GM18519 (cell line): ENCODE measurements at regions not wholly inside any gene's neighbourhood (a gene's known extent, or its start where the extent isn't known, plus 50 kb on each side); places are given as distances from the start of the nearest gene placed in this dataset.

Experiments used
- ATAC-seq: cut with Tn5 transposase; IDR thresholded peaks from one replicate; pipeline ENCODE4 v1.9.1; 2021; ENCODE audit warnings: mild to moderate bottlenecking, moderate library complexity; ENCODE audit not compliant: unreplicated experiment, low FRiP score

GRCh38 chr15:95497634-95498033 lies 832.9 kb upstream of the NR2F2 start:
- no peak for ATAC-seq

- ATAC-seq, result no peak
Observed at GRCh38 chr15:95498961-95499360, 831.5 kb upstream of the NR2F2 start.

GRCh38 chr15:95499397-95499796 lies 831.1 kb upstream of the NR2F2 start:
- ATAC-seq, result no peak

- no peak for ATAC-seq
Observed at GRCh38 chr15:95501865-95502264, 828.6 kb upstream of the NR2F2 start.

DNA sequence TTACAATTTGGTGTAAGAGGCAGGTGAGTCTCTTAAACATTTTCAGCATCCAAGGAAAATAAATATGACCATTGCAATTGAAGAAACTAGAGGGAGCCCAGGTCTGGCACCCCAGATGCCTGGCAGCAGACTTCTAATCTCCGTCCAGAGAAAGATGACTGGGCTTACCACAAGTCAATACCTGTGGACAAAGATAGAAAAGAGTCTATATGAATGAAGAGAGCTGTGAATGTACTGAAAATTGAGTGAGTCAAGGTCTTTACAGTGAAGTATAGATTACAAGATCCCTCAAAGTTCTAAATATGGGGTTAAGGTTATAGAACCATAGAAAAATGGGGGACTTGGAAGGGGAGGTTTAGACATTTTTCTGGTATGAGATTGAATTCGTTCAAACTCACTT lies 827.4 kb upstream of the NR2F2 start:
- ATAC-seq, result no peak

- ATAC-seq, result peak; percentile 91
Observed at GRCh38 chr15:95503640-95504225, 826.8 kb upstream of the NR2F2 start.

GRCh38 chr15:95511671-95512070 lies 818.8 kb upstream of the NR2F2 start:
- ATAC-seq, result no peak

DNA sequence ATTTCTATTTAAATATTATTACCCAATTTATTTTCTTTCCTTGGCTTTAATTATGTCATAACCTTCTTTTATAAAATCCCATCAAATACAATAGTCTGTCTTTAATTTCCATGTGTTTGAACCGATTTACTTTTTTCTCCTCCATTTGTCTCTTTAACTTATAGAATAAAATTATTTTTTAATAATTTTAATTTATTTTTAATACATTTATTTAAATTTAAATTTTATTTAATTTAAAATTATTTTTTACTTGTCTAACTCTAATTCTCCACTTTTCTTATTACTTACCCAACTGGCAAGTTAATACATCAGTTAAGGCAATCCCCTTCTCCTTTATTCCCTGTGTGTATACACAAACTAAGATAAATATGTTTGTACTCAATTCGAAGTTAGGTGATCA lies 817.6 kb upstream of the NR2F2 start:
- no peak for ATAC-seq

DNA sequence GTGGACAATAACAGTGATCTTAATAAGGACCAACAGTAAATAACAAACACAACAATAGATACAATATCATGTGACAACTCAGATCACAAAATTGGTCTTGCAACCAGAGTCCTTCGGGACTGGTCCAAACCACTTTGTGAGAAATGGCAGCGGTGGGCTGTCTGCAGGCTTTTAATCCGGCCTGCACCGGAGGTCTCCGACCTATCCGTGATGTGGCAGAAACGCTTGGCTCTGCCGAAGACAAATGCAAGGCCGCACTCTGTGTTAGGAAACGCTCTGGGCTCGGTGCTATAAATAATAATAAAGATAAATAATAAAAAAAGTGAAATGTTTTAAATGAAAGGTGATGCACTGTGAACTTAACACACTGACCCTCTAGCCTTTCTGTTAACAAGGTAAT lies 810.6 kb upstream of the NR2F2 start:
- ATAC-seq, result no peak

GRCh38 chr15:95520511-95520910 lies 810.0 kb upstream of the NR2F2 start:
- no peak for ATAC-seq

- ATAC-seq, result no peak
Observed at GRCh38 chr15:95520922-95521321, 809.6 kb upstream of the NR2F2 start.

- ATAC-seq, result no peak
Observed at GRCh38 chr15:95522533-95522932, 808.0 kb upstream of the NR2F2 start.

DNA sequence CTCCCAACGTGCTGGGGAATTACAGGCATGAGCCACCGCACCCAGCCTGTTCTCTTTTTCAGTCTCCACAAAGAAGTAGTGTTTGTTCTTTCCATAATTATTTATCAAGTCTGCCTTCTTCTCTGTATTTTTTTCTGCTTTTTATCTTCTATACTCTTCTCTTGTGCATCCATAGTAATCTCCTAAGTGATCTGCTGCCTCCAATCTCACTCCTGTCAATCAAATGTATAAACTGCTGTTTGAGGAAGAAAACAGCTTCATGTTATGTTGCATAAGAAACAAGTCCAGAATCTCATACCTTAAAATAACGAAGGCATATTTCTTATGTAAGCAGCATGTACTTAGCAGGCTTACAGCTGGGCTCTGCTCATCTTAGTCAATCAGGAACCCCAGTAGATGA lies 801.6 kb upstream of the NR2F2 start:
- no peak for ATAC-seq

GRCh38 chr15:95536638-95537037 lies 793.9 kb upstream of the NR2F2 start:
- no peak for ATAC-seq

DNA sequence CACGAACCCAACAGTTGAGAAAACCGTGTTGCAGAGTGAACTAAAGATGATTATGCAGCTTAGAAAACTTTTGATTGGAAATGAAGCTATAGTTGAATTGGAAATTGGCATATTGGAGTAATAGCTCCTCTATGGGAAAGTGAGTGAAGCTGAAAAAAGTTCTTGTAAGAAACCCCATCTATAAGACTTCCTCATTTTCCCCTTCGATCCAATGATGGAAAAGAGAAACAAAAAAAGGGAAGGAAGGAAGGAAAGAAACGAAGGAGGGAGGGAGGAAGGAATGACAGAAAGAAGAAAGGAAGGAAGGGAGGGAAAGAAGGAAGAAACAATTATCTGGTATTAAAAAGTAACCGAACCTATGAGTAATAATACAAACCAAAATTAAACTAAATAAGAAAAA lies 791.8 kb upstream of the NR2F2 start:
- no peak for ATAC-seq

DNA sequence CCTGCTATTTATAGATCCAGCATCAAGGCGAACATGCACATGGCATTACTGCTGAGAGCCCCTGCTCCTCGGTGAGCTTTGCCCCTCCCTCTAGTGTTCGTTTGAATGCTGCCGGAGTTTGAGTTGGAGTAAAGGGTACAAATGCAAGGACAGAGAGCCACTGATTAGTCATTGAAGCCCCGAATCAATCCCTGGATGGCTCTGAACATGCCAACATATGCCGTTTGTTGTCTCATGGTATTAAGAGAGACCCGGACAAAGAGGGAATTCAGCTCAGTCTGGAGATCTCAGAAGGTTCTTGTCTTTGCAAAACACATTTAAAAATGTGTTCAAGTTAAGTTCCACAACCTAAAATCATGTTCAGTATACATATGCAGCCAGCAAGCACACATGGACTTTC lies 789.2 kb upstream of the NR2F2 start:
- no peak for ATAC-seq

DNA sequence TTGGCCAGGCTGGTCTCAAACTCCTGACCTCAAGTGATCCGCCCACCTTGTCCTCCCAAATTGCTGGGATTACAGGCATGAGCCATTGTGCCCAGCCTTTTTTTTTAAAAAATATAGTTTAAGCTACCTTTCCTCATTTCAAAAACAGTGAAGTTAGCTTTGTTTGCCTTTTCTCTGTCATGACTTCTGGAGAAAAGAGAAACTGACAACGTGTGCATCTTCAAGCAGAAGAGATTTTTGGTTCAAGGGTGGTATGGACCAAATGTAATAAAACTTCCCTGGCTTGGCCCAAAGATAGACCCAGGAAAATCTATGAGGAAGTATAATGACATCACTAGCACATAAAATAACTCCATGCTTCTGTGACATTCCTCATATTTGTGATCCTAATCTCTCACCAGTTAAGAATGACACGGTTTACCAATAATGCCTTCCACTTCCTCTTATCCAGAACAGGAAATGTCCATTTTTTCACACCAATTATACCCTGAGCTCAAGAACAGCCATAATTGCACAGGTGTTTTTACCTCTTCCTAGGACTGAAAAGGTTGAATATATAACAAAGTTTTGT lies 781.2 kb upstream of the NR2F2 start:
- ATAC-seq, result no peak

DNA sequence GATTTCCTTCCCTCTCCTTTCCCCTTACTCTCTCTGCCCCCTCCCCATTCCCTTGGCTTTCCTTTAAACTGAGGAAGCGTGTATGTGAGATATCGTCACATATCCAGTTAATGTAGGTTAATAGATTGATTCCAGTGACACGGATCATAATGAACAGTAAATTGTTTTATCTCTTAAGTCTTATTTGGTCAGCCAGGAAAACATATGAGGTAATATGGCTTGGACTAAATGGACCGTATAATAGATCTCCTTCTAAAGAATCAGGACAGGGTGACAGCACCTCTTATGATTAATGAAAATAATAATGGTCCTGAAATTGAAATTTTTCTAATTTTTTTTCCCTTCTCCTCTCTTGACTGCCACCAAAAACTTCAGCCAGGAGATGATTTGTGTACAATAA lies 779.8 kb upstream of the NR2F2 start:
- no peak for ATAC-seq

DNA sequence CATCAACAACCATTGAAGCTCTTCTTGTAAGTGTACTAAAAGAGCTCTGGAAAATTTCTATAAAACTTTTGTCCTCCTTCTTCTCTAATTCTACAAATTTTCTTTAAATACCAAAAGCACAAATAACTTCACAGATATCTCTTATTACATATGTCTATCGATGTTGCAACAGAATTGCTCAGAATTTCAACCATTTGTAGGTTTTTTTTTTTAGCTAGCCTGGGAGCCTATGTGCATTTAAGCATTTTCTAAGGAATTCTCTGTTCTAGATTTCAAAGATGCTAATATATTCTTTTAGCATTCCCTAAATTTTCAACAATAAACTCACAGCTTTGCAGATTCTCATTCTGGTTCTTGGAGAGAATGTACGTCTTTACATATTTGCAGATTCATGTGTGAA lies 774.3 kb upstream of the NR2F2 start:
- no peak for ATAC-seq

- no peak for ATAC-seq
Observed at GRCh38 chr15:95556866-95557225, 773.7 kb upstream of the NR2F2 start.

DNA sequence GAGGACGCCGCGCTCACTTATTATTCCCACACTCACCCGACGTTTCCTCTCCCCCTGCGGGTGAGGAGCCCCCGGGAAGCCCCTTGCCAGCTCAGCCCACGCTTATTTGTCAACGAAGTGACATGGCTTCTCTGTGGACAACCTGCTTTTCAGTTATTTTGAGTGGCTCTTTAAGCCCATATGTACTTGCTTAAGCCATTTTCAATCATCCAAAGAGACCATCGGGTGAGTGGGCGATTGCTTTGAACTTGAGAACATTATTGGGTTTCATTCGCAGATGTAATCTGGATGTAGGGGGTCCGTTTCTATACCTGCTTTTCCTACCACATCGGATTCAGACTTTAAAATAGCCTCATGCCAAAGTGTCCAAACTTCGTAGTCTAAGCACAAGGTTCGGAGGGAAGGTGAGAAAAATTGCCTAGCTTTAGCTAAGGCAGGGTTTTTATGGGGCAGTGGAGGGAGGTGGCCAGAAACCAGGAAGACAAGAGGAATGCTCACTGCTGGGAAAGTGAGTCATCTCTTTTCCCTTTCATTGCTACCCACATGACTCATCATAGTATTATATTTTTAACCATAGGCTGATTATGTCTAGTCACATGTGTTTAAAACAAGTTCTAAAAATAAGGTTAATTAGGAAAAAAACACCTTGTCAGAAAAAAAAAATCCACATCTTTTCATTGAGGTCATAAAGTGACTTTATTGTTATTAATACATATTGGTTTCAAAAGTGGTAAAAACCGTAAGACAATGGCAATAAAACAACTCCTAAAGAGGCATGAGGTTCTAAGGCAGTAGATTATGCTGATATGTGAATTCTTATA lies 773.1 kb upstream of the NR2F2 start:
- no peak for ATAC-seq

DNA sequence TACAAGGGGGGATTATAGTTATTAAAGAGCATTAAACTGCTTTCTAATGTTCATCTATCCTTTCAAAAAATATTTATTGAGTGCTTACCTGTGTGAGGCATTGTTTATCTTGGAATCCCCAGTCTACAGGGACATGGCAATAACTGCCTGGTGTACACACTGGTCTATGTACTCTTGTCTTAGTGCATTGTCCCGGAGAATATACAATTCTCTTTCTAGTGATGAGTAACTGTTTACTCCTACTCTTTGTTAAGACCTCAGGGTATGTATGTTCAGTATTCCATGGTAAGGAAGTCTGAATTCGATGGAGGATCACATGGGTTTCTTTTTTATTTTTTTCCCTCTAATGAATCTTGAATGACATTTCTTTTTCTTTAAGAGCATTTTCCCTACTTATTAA lies 772.4 kb upstream of the NR2F2 start:
- no peak for ATAC-seq
